ENCODE measurements at regions not wholly inside any gene's neighbourhood (a gene's known extent, or its start where the extent isn't known, plus 50 kb on each side); places are given as distances from the start of the nearest gene placed in this dataset.

DNA sequence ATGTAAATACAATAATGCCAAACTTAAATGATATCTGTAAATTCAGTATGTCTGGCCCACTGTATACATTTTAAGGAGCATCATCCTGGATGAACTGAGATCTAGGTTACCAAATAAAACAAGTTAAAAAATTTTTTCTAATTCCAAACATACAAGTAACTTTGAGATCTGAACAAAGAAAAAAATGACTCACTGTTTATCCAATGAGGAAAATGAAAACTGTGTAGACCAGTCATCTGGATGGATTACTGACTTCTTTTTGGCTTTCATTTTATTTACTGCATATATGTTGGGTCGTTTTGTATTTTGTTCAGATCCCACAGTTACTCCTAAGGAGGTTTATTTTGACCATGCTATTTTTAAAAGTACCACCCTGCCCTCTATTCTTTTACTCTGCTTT lies 189.8 kb downstream of the RBM43 start:
- DNase-seq: no peak

DNA sequence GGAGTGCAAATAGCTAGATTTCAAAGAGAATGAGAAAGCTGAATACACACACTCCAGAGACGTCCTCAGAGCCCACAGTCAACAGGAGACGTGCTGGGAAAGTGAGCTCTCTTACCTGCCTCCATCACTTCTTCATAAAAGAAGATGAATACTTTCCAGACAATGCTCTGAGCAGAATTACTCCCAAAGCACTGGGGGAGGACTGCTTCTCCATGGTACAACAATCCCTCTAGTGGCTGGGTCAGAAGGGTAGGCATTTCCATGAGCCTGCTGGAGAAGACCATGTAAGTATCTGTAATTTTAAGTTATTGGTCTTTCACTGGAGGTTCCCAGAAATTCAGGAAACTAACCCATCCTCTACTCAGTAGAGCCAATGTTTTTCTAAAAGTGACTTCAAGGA lies 190.3 kb downstream of the RBM43 start:
- no peak for DNase-seq

DNA sequence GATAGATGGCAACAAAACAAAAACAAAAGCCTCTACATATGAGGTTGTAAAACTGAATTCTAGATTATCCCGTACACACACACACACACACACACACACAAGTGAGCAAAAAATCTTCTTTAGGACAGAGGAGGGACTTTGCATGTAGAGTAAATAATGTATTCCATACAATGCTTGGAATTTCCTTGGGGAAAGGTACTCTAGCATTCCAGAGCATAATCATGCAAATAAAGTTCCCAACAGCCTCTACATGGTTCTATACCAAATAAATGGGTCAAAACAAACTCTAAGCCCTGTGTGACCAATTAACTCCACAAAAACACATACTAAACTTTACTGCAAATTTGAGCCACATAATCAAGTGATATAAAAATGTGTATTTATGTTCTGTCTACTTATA lies 191.4 kb downstream of the RBM43 start:
- no peak for DNase-seq

GRCh38 chr2:151067658-151068369 lies 193.8 kb downstream of the RBM43 start:
- no peak for DNase-seq

- DNase-seq: no peak
Observed at GRCh38 chr2:151063271-151063670, 198.4 kb downstream of the RBM43 start.

DNA sequence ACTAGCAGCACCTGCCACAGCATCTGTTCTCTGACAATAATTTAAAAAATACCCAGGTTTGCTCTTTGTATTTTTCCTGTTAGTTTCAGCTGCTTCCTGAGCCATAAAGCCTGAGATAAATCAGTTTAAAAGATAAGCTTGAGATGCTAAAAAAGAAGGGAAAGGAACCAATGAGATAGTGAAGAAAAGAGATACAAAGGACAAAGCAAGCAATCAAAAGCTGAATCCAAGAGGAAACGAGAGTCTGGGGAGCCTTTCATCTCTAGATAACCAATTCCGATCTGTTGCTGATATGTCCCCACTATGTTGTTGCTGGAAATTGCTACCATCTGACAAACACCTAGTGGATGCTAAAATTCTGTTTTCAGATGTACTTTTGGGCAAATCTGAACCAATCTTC lies 201.4 kb downstream of the RBM43 start:
- DNase-seq: no peak

GRCh38 chr2:151056870-151057269 lies 204.8 kb downstream of the RBM43 start:
- no peak for DNase-seq

DNA sequence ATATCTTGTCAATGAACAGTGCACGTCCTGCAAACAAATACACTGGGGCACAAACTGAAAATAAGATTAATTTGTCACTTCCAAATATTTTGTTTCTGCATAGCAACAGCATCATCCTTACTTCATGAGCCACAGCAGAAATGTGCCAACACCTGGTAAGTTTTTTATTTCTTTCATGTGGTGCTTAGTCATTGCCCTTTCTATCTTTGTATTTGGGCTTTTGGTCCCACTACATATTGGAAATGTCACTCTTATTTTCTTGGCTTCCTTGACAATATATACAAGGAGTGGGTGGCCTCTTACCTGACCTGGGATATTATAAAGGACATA lies 208.0 kb downstream of the RBM43 start:
- no peak for DNase-seq

DNA sequence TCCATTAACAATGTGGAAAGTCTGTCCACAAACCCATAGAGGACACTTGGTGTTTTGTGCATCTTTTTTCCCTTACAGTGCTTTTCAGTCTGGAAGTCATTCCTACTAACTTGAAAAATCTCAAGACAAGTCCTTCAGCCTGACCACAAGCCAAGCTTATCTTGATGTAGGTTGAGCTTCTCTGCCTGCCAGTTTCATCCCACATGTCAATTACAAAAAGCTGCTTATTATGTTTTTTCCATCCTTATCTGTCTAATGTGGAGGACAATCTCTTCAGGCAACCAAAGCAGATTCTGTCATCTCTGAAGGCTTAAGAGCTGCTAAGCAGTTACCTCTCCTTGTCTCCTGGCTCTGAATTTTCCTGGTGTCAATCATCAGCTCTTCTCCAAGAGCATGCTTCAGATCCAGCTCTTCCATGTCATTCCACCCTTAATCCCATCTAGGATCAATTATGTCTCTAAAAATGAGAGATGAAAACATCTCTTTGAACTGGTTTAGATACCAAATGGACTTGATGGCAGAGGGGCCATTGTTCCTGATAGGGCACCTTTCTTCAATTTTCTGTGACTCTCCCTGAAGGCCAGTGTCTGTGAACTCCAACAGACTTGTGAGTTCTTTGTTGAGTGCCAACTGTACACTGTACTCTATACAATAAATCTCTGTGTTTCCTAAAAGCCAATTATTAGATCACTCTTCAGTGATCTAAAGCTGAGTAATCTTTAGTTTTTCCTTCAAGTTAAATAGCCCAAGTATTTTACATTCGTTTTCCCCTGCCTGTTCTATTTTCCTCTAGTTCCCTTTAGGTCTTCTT lies 208.6 kb downstream of the RBM43 start:
- DNase-seq: no peak

DNA sequence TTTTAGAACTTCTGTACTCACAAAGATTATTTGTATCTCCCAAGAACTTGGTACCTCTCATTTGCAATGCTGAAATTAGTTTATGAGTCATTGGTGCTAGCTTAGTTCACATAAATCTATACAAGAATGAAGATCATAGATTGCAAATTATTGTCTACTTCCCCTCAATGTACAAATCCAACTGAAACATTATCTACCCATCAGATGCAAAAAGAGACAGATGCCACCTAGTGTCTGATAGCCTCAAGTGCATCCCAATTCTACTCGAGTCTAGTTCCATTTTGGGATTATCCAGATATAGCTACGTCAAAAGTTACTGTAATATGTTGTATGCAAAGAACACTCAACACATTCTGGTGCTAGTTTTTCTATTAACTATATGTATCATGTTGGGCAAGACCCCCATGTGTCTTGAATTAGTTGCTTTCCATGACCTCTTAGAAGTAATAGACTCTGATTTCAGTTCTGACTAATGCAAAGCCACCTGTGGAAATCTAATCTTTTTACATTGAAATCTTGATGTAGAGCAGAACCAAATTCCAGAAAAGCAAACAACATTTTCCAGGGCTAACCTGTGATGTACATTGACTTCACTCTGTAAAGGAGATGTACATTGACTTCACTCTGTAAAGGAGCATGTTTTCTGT lies 210.0 kb downstream of the RBM43 start:
- DNase-seq: peak in 1 of 2 donors; percentile 4

- no peak for DNase-seq
Observed at GRCh38 chr2:151049746-151050145, 211.9 kb downstream of the RBM43 start.

DNA sequence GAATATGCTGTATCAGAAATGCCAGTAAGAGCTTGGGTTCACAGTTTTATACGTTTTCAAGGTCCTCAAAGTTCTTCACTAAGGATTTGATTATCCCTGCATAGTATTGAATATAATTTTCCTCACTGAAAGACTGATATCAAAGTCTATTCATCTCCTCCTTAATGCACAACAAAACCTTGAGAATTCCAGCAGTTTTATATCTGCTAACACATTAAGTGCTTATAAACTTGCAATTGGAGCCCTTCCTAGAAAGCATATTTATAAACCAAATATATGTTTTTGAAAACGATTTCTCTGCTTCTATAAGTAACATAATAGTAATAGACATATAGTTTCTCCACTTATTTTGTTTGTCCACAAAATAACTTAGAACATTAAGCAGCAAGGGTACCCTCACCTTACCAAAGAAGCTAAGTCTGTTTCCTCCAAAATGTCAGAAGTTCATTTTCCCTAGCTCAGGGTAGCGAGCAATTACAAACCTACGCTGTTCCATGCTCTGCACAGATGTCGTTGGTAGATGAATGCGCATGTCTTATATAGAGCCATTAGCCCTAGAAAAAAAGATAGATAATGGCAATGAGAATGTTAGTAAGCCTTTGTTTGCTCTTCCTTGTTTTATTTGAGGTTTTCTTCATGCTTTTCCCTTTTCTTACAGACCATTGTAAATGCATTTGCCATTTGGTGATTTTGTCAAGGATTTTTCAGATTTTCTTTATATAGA lies 213.2 kb downstream of the RBM43 start:
- no peak for DNase-seq

- DNase-seq: no peak
Observed at GRCh38 chr2:151043484-151043883, 218.2 kb downstream of the RBM43 start.

DNA sequence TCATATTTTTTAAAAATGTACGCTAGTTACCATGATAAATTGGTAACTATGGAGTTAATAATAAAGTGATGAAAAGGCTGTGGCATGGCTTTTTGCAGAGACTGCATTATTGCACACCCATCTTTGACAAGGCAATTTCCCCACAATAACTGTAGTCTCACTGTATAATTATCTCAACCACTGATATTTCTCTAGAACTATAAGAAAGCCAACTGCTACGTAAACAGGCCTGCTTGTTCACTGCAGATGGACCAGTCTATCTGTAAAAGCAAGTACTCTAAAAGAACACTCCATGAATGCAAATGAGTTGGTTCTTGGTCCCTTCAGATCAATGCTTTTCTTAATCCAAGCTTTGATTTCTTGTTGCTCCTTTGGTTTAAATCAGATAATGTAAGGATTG lies 218.7 kb downstream of the RBM43 start:
- DNase-seq: no peak

- DNase-seq: no peak
Observed at GRCh38 chr2:151040039-151040438, 221.6 kb downstream of the RBM43 start.

GRCh38 chr2:151038516-151038915 lies 223.1 kb downstream of the RBM43 start:
- DNase-seq: no peak

DNA sequence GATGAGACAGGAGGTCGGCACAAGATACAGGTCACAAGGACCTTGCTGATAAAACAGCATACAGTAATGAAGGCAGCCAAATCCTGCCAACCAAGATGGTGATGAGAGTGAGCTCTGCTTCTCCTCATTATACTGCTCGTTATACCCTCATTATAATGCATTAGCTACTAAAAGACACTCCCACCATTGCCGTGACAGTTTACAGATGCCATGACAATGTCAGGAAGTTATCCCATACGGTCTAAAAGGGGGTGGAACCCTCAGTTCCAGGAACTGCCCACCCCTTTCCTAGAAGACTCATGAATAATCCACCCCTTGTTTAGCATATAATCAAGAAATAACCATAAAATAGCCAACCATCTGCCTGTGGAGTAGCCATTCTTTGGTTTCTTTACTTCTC lies 224.2 kb downstream of the RBM43 start:
- no peak for DNase-seq

DNA sequence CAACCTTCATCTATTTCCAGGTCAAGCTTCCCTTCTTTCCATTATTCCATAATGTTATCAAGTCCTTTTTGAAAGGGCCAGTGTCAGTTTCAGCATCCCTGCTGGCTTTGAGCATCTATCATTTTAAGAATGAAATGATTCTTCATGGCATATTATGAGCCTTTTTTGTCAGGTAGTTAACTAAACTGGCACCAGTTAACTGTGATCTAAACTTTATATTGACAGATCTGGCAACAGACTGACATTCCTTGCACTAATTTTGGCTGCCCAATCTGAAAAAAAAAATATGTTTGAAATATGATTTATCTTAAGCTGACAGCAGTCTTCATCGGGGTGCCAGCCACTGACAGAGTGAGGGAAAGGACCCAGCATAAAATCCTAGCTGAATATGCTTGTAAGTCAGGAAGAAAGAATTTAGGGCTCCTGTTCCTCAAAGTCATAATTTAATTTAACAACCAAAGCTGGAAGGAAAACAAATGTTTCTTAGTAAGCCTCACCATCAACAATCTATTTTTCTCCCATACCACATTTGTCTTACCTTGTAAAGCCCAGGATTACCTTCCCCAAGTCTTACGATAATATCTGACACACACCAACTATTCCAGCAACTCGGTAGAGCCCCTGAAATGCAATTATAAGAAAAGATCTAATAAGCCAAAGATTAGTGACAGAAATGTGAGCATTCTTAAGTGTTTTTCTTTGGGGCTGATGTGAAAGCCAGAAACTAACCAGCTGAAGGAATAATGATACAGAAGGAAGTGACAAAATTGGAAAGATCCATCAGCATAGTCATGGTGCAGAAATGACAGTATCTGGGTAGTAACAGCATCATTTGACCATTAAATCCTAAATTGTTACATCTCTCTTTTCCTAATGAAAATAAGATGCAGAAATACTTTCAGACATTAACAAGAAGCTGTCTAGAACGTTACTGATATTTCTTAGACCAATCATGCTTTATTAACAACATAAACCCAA lies 228.1 kb downstream of the RBM43 start:
- no peak for DNase-seq

DNA sequence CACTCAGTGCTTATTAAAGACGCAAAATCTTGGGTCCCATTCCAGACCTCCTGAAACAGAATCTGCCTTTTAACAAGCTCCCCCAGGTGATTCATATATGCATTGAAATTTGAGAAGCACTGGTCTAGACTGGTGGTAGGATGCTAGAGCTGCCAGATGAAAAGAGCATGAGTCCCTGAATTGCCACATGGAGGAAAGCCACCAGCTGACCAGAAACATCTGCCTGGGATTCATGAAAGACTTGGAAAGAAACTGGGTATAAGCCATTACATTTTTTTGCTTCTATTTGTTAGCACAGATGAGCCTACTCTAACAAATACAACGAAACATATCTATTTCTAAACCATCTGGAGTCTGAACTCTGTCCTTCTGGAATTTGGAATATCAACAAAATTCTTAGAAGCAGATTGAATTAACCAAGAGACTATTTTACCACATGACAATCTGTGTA lies 228.9 kb downstream of the RBM43 start:
- no peak for DNase-seq

- peak in 1 of 2 donors; percentile 3 for DNase-seq
Observed at GRCh38 chr2:151030663-151031230, 230.9 kb downstream of the RBM43 start.

DNA sequence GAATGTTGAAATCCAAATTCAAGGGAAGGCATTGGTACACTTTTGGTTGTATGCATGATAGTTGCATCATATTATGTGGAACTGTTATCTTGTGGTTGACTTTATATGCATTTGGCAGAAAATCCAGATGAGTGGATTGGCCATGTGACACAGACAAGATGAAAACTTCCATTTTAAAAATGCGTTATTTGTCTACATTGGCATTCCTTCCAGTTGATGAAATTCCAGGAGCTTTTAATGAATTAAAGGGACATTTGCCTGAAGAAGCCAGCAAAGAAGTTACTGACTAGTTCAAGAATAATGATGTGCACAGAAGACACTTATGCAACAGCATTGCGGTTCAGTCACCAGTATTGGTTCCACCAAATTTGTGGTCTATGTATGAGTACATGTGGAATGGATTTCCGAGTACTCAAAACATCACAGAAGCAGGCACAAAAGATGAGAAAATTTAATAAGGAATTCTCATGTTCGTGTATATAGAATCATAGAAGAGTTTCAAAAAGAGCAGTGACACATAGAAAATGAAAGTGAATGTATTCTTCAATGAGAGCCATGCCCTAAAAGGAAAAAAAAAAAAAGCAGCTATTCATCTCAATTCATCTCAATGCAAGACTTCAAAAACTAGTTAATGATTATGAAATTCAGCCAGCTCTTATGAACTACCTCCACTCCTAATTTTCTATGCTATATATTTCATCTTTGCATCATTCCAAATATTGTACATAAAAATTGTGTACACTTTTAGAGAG lies 232.1 kb downstream of the RBM43 start:
- DNase-seq: no peak

Measured in stimulated activated CD4-positive, alpha-beta T cell treated with anti-CD3 and anti-CD28 coated beads, Interleukin-2, amount 100 ng/mL, for 24 hours (primary cell).